Ramos (cell line): ENCODE measurements at regions not wholly inside any gene's neighbourhood (a gene's known extent, or its start where the extent isn't known, plus 50 kb on each side); places are given as distances from the start of the nearest gene placed in this dataset.

Experiments used
- in situ Hi-C: fragments of 300-500 bp; cut with MboI; formaldehyde crosslinking; loops from one replicate; pipeline ENCODE4 v1.14.3; 2022; ENCODE audit warnings: low sequenced_read_pairs; ENCODE audit not compliant: unreplicated experiment

DNA sequence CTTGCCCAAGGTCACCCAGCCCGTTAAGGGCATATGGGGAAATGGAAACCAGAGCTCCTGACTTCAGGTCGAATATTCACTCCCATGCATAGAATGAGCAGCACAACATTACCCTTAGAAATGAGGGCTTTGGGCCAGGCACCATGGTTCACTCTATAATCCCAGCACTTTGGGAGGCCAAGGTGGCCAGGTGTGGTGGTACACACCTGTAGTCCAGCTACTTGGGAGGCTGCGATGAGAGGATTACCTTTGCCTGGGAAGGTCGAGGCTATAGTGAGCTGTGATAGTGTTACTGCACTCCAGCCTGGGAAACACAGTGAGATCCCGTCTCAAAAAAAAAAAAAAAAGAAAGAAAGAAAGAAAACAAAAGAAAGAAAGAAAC is 341.0 kb upstream of the TMPO start:
- in situ Hi-C loops: no loop called here

DNA sequence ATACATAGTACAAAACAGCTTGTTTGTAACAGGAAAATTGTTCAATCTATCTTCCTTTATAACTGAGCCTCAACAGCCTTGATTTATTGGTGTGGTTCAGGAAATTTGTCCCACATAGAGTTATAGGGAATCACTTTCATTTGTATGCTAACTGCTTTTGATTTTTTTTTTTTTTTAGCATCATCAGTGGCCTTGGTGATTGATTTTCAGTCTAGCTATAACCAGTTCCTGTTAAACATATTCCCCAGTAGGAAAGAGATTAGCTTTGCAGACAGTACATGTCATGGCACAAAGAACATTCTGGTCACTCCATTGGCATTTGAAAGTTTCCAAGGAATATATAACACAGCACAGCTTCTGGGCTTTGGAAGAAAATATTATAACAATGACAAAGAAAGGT is 337.3 kb upstream of the TMPO start:
- in situ Hi-C loops: no loop called here

DNA sequence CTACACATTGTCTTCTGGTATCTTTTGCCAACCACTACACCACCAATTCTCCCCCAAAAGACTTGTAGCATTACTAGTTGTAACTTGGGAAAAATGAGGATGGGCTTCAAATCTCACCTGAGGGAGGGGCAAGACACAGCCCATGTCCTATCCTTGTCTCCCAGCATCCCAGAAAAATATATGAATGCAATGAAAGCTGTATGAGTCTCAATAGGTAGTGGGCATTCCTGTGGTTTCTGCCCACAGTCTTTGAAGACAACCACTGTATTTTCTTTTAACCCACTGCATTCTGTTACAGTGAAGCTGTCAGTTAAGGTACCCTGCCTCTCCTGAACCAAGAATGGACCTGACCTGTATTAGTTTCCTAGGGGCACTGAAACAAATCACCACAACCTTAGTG is 336.2 kb upstream of the TMPO start:
- in situ Hi-C loops: no loop called here

DNA sequence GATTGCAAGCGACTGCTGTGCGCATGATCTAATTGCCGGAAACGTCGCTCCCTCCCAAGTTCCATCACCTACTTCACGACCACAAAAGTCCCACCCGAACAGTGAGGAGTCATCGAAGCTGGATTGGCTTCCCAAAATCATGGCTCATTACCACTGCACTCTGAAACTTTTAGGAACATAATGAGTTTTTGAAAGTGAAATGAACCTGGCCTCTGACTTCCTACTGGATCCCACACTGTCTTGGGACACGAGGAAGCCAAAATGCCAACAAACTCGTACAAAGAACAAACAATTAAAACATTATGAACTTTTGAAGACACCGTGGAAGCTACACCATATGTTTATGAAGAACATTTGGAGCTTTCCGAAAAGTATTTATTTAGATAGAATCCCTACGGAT is 334.8 kb upstream of the TMPO start:
- in situ Hi-C loops: no loop called here

DNA sequence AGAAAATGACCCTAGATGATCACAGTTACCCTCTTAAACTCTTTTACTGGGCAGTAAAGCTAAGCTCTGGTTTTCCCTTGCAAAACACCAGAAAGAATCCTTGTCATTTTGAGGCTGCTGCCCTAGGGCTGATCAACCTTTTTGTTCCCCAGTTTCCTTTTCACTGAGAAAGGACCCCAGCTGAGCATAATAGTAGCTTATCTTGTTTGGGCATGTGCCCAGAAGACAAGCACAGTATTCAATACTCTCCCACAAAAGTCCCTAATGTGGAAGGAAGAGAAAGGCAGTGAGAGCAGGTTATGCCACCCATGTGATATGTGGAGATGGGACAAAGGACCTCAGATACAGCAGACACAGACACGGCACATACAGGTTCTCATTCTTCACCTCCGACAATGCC is 332.6 kb upstream of the TMPO start:
- in situ Hi-C loops: no loop called here

GRCh38 chr12:98185606-98186005 is 329.8 kb upstream of the TMPO start:
- in situ Hi-C loops: no loop called here

- in situ Hi-C loops: no loop called here
Measured at GRCh38 chr12:98188650-98189077, 326.7 kb upstream of the TMPO start.

- in situ Hi-C loops: no loop called here
Measured at GRCh38 chr12:98194591-98194990, 320.8 kb upstream of the TMPO start.

- in situ Hi-C loops: no loop called here
Measured at GRCh38 chr12:98198261-98198982, 317.0 kb upstream of the TMPO start.

- in situ Hi-C loops: no loop called here
Measured at GRCh38 chr12:98208816-98209215, 306.6 kb upstream of the TMPO start.

DNA sequence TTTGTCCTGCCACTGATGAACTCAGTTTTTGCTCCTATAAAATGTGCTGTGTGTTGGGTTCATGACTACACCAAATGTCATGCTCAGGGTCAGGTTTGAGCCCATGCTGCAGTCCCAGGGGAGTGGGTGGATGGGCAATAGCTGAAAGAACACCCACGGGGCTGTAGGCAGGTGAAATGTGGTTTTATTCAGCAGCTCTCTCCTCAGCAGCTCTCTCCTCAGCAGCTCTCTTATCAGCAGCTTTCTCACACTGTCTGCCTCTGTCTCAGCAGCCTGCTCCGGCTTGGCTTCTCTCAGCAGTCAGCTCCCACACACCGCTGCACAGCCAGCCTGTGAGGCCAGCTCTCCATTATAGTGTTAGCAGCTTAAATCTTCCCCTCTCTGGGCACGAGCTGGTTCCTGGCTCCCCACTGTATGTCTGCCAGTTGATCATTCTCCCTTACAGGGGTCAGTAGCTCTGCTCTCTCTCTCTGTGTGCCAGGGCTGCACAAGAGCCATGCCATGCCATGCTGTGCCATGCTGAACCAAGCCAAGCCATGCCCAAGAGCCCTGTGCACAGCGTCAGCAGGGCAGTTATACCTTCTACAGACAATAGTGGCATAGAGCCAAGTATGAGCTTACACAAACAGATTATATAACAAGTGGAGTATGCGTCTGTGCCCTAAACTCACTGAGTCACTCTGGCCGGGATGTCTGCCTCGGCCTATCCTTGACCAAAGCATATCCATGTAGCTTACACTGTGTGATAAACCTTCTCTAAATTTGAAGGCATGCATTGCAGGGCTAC is 303.3 kb upstream of the TMPO start:
- in situ Hi-C loops: no loop called here

- in situ Hi-C loops: no loop called here
Measured at GRCh38 chr12:98213556-98213955, 301.8 kb upstream of the TMPO start.

DNA sequence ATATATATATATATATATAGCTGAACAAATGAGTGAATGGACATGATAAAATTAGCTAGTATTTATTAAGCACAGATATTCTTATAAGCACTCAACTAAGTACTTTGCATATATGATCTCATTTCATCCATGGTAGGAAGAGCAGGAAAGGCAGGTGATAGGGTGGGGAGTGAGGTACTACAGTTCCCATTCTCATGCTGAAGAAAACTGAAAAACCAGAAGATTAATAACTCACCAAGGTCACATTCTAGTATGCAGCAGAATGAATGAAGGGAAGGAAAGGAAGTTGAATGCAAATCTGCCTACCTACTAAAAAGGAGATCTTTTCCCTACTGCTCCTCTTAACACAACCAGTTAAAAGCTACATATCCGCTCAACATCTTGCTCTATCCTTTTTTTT is 298.1 kb upstream of the TMPO start:
- in situ Hi-C loops: no loop called here

DNA sequence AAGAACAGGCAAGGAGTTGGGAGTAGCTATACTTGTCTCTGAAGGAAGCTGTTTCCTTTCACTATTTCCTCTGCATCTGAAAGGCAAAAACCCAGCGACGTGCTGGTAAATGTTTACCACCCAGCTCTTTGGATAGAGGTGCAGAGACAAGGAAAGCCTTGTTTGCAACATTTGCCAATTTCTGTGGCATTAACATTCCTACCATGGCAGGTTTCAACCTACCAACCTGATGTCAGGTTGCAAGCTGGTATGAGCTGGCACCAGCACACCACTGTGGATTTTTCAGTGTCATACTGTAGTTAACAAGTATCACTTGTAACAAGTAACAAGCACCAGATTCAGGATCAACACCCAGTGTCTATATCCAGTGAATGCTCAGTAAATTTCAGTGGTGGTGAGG is 294.8 kb upstream of the TMPO start:
- in situ Hi-C loops: no loop called here

DNA sequence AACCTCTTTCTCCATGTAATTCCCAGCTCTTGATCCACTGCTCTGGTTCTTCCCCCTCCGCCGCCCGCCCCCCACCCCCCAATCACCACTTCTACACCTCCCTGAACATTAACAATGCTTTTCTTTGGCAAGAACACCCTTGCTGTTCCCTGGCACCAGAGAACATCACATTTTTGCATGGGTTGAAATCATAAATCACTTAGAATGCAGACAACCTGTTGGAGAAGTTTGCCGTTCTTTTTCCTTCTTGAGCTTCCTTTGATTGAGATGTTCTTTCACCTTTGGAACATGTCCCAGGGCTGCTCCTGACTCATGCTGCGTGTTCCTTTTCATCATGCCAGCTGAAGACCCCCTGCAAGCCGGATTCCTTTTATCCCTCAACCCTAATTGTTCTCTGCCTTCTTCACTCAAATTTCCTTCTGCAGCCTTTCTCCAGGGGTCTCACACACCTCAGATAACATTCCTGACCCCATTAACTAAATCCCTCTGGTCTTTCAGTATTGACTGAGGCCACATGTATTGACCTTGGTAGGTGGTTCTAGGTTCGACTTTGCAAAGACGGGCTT is 294.1 kb upstream of the TMPO start:
- in situ Hi-C loops: no loop called here

GRCh38 chr12:98222135-98222534 is 293.3 kb upstream of the TMPO start:
- in situ Hi-C loops: no loop called here

GRCh38 chr12:98224584-98225221 is 290.7 kb upstream of the TMPO start:
- in situ Hi-C loops: no loop called here

DNA sequence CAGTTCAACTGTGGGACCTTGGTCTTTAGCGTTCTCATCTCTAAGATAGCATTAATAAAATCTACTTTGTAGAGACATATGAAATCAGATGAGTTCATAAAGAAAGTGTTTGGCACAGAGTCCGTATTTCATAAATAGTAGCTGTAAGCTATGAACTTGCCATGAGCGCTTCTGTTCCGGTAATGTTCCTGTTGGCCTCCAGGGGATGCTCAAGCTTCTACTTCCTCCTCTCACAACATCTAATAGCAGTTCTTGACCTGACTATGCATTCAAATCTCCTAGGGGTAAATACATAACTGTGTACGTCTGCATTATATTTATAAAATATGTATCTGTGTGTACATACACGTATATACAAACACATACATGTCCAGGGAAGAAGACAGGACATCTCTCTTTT is 288.2 kb upstream of the TMPO start:
- in situ Hi-C loops: no loop called here

DNA sequence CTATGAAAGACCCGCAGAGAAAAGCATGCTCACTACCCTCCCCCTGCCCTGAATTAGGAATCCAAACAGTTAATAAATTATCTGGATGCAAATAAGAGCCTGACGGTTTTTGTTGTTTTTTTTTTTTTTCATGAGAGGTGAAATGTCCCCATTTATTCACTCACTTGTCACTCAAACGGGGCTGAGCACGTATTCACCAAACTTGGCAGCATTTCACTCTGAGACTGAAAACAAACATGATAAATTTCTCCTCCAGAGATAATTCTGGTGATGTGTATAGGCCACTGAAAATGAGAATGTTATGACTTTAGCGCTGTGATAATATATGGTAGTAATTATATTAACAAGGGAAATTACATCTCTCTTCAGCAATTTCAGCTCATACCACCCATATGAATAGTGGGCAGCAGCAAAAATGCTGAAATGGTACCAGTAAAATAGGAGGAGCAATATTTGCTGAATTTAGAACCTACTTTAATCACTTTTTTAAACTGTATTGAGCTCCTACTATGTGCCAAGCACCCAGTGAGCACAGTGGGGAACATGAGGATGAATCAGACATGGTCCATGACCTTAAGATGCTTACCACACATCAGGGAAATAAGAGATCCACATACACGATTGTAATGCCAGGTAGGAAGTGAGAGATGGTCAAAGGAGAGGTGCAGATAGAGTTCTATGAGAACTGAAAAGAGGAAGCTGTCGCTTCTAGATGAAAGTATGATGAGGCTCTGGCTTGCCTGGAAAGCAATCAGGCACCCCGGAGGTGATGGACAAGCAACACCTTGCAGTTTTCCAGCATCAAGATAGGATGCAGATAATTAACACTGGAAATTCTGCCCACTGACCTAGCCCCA is 286.5 kb upstream of the TMPO start:
- in situ Hi-C loops: no loop called here

- in situ Hi-C loops: no loop called here
Measured at GRCh38 chr12:98229540-98229924, 285.9 kb upstream of the TMPO start.
